Esophagus muscularis mucosa (tissue), 4 donors: ENCODE measurements at regions not wholly inside any gene's neighbourhood (a gene's known extent, or its start where the extent isn't known, plus 50 kb on each side); places are given as distances from the start of the nearest gene placed in this dataset.

Experiments
- EP300 ChIP-seq: sonication (generic); formaldehyde crosslinking; IDR thresholded peaks from one replicate; pipeline ENCODE4 v1.6.1; 2017; ENCODE audit warnings: antibody characterized with exemption
- POLR2A ChIP-seq: fragments of 450-650 bp; IDR thresholded peaks from one replicate; pipeline ENCODE4 v1.6.1; 2017; ENCODE audit warnings: antibody characterized with exemption, moderate library complexity, mild to moderate bottlenecking, low read depth
- POLR2AphosphoS5 ChIP-seq, 2 donors: sonication (generic); formaldehyde crosslinking; IDR thresholded peaks; one replicate each; pipeline ENCODE4 v1.6.1; 2017; ENCODE audit warnings: antibody characterized with exemption in 2 of 2
- TF ChIP-seq, protein P1 (sequence below), 3 experiments: fragments of 200-600 bp in 2 of 3; fragments of 450-650 bp in 1 of 3; sonication (generic) in 2 of 3; IDR thresholded peaks; one replicate each; pipeline ENCODE4 v1.5.1; 2017 to 2019; ENCODE audit warnings: antibody characterized with exemption in 3 of 3, mild to moderate bottlenecking in 2 of 3, moderate library complexity in 1 of 3

DNA sequence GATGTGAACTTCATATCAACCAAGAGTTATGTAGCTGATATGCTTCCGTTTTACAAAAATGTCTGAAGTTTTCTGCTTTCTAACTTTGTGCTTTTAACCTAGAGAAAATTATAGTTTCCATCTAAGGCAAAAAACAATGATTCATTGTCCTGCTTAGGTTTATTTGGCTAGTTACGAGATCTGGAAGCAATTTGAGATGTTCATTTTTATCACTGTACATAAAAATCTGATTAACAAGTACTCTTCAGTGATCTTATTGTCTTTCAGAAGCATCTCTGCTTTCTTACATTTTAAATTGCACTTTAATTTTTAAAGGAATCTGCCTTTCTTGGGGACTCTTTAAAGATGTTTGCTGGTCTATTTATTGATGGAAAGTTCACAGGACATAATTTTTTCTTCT is 188.1 kb downstream of the RFC3 start:
- TF ChIP-seq, protein P1, sequence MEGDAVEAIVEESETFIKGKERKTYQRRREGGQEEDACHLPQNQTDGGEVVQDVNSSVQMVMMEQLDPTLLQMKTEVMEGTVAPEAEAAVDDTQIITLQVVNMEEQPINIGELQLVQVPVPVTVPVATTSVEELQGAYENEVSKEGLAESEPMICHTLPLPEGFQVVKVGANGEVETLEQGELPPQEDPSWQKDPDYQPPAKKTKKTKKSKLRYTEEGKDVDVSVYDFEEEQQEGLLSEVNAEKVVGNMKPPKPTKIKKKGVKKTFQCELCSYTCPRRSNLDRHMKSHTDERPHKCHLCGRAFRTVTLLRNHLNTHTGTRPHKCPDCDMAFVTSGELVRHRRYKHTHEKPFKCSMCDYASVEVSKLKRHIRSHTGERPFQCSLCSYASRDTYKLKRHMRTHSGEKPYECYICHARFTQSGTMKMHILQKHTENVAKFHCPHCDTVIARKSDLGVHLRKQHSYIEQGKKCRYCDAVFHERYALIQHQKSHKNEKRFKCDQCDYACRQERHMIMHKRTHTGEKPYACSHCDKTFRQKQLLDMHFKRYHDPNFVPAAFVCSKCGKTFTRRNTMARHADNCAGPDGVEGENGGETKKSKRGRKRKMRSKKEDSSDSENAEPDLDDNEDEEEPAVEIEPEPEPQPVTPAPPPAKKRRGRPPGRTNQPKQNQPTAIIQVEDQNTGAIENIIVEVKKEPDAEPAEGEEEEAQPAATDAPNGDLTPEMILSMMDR (IDR thresholded peaks at IDR 0.05) = no peak
- TF ChIP-seq POLR2A (no peak), EP300 (no peak), POLR2AphosphoS5 (IDR thresholded peaks at IDR 0.05) (no peak)
